ENCODE measurements at regions not wholly inside any gene's neighbourhood (a gene's known extent, or its start where the extent isn't known, plus 50 kb on each side); places are given as distances from the start of the nearest gene placed in this dataset.
"Not testable (repeated sequence)": the region's sequence is repeated elsewhere in the genome, so short reads cannot be mapped to it uniquely, and the experiment has no call there.

DNA sequence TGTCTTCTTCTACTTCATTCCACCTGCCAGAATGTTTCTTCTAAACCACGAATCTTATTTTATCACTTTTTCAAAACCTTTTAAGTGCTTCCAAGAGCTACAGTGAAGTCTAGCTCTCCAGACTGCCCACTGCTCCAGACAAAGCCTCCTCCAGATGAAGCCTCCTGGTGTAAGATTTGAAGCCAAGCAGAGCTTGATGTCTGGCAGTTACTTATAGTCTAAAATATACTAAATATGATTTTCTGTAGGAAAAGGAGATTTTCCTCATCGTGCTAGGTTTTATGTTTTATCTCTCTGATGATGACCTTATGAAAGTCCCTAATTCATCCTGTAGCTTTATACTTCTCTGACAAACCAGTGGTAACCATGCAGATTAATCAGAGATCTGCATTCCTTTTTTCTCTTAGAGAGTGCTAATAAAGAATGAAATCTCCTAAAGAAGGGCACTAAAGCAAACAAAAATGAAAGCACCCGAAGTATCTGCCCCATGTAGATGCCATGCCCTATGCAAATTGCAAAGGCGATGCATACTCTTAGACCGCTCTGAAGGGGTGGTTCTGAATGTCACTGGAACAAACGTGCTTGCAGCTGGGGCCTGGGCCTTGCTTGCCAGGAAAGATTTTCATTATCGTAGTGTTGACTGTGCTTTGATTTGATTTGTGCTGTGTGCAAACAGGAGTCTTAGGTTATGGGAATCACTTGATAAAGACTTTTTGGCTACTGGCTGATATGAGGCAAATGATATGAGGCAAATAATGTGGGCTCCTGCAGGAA, 314.2 kb downstream of the PID1 start:
- no peak for DNase-seq (ENCODE audit: low spot score)

DNA sequence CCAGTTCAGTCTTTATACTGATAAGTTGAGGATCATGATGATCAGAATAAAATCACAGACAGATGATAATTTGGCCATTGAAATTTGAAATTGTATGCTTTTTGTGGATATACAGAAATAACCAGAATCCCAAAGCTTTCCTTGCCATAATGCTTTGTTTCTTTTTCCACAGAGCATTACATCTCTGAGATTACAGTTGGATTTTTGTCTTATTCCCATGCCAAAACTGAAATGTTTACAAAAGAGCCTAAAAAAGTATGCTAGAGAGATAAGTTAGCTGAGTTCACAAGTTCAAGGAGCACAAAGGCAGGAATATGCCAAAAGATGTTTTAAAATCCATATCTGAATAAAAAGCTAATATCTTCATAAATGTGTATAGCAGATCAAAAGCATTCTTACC, 321.3 kb downstream of the PID1 start:
- no peak for DNase-seq (ENCODE audit: low spot score)

DNA sequence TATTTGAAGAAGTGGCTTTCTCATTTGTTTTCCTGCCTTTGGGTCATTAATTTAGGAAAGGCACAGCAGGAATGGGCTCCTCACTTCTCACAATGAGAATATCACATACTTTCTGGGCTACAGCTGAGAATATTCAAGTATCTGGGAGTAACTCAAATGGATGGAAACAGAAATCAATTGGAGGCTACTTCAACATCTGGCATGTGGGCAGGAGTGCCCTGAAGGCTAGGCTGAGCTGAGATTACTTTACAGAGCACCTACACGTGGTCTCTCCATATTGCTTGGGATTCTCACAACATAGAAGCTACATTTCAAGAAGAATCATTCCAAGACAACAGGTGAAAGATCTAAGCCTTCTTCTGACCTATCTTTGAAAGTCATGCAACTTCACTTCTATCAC, 325.4 kb downstream of the PID1 start:
- no peak for DNase-seq (ENCODE audit: low spot score)

DNA sequence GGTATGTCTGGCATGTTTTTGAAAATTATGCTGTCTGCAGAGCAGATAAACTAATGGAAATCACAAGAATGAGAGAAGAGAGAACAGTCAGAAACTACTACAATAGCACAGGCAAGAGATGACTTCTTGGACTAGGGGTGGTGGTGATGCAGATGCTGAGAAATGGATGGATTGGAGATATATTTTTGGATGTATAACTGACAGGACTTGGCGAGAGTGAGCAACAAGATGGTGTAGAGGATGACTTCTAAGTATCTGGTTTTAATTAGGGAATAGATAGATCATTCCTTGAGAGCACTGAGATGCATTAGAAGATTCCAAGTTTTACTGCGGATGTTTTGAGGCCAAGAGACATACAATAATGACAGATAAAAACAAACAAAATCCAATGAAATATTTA, 328.2 kb downstream of the PID1 start:
- DNase-seq (ENCODE audit: low spot score): no peak

DNA sequence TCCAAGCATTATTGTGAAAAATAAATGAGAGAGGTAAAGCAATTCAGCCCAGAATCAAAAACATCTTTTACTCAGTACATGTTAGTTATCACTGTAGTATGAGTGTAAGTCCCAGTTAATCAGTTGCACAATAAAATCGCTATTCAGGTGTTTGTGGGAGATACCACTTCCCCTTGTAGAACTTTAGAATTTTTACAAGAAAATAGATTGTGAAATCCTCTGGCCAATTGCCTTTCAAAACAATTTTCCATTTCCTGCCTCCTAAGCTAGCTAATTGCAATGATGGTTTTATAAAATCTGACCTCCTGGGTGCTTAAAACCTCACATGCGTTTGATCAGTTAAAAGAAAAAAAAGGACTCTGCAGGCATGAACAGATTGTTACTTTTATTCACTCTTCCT, 332.5 kb downstream of the PID1 start:
- DNase-seq (ENCODE audit: low spot score): no peak

DNA sequence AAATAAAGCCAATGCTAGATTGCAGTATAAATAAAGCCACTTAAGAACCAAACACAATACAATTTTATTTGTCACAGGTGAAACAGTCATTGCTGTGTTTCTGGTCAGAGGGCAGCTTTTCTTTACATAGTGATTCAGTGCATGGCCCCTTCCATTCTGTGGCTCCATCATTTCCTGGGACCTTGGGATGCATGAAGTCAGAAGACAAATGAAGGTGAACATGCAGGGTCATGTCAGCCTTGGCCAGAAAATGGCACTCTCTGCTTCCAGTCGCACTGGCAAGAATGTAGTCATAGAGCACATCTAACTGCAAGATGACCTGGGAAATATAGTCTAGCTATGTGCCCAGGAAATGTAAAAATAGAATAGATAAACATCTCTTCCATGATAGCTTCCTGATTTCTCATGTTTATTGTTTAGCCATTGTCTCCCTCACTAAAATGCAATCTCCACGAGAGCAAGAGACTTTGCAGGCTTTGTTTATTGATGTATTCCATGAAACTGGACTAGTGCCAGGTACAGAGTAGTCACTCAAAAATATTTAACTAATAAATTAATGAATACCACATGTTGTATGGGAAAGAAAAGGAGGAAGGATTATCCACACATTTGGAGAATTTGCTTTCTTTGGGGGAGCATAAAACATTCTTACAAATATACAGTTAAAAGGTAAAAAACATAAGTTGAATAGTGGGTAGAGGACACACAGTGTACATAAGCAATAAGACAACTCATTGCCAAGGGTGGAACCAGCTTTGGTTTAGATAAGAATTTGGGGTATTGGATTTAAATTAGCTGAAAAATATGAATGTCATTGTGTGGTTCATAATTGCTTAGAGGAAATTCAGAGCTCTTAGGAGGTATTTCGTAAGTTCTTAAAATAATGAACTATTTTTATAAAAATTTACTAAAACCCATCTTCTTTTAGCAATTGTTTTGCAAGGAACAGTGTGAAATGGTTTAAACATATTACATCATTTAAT, 343.8 kb downstream of the PID1 start:
- no peak for DNase-seq (ENCODE audit: low spot score)

DNA sequence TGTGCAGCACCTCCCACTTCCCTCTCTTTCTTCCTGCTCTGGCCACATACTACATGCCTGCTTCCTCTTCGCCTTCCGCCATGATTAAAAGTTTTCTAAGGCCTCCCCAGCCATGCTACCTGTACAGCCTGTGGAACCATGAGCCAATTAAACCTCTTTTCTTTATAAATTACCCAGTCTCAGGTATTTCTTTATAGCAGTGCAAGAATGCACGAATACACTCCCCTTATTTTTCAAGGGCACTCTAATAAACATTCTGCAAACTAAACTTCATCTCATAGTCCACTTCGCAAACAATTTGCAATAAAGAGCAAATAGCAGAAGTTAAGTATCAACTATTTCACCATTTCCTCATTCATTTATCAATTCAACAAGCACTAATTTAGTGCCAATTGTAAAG, 351.3 kb downstream of the PID1 start:
- no peak for DNase-seq (ENCODE audit: low spot score)

DNA sequence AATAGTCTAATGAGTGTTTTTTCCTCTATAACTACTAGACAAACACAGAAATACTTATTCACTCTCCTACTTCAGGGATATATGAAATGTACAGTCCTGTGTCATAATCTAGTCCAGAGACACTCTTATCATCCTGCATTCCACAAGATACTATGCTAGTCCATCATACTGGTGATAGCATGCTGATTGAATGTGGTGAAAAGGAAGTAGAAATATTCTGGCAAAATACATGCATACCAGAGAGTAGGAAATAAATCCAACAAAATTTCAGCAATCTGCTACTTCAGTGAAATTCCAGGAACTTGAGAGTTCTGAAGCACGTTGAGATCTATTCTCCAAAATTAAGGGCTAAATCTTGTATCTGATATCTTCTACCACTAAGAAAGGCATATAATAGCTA, 353.9 kb downstream of the PID1 start:
- no peak for DNase-seq (ENCODE audit: low spot score)

DNA sequence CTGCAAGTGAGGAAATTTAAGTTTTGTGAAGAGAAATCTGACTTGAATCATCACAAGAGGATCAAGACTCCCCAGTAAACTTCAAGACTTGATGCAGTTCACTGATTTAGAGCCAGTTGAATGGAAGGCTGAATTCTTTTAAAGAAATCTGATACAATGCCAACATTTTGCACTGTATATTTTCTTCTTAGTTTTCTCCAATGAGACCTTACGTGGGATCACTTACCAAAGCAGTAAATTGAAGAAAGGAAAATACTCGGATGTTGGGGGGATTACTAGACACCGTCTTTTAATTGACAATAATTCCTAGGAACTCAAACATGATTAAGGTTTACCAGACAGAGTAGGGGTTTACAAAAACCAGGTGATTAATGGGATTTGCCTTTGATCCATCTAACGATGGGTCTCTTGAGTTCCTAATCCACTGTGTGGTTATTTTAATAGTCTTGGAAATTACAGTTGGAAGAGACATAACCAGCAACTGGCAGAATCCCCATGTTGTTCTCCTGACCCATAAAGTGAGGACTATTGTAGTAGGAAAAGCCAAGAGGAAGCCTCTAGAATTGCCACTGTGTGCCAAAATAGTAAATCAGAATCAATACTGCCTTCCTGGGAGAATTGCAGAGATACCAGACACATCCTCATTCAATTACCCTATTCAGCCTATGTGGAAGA, 354.5 kb downstream of the PID1 start:
- no peak for DNase-seq (ENCODE audit: low spot score)

DNA sequence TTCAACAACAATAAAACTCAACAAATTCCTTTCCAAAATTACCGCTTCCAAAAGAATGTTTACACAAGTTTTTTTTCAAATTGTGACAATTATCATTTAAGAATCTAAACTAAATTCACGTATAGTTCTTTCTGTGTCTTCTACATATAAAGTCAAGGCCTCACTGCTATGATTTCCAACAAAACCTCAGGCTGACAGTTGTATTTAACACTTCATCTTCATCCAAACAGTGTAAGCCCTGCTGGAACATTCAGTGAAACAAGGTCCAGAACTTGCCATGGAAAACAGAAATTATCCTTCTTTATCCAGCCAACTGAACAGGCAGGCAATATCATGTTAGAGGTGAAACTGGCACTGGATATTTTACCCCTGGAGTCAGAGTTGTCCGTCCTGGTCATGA, 357.9 kb downstream of the PID1 start:
- DNase-seq (ENCODE audit: low spot score): no peak

DNA sequence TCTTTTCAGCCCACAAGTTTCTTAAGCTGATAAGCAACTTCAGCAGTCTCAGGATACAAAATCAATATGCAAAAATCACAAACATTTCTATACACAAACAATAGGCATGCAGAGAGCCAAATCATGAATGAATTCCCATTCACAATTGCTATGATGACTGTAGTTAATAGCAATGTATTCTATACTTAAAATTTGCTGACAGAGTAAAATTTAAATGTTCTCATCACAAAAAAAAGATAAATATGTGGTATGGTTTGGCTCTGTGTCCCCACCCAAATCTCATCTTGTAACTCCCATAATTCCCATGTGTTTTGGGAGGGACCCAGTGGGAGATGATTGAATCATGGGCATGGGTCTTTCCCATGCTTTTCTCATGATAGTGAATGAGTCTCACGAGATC, 360.2 kb downstream of the PID1 start:
- not testable (repeated sequence) for DNase-seq (ENCODE audit: low spot score)

DNA sequence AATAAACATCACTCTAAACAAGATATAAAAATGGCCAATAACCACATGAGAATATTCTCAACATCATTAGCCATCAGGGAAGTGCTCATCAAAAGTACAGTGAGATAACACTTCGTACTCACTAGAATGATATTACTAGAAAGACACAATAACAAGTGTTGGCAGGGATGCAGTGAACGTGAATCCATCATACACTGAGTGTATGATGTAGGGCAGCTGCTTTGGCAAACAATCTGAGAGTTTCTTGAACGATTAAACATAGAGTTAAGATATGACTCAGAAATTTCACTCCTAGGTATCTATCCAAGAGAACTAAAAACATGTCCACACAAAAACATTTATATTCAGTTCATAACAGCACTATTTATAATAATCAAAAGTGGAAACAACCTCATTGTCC, 368.9 kb downstream of the PID1 start:
- DNase-seq (ENCODE audit: low spot score): no peak

DNA sequence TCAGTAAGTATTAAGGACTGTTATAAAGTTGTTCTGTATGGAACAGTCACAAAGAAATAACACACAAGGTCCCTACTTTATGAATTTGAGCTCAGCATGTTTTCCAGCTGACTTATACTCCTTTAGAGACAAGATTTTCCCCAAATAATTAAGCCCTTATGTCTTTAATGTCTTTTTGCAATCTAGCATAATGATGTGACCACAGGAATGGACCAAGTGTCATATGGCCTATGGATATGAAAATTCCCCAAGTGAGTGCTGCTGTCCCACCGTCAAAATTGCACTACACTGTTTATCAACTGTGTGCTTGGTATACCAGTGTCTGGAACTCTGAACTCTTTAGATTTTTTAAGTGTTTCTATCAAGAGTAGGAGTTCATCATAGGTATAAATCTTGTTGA, 369.6 kb downstream of the PID1 start:
- no peak for DNase-seq (ENCODE audit: low spot score)

DNA sequence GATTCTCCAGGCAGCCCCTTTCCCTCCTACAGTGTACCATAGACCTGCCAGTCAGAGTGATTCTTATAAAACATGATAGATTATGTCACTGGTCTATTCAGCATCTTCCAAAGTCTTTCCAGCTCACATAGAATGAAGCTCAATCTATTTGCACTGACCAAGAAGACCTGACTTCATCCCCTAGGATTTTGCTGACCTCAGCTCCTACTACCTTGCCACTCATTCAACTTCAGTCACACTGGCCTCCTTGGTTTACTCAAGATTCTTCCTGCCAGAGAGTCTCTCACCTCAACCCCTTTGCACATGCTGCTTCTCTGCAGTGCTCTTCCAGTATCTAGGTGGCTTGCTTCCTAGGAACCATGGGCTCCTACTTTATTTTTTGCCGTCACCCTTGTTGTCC, 392.9 kb downstream of the PID1 start:
- no peak for DNase-seq (ENCODE audit: low spot score)

DNA sequence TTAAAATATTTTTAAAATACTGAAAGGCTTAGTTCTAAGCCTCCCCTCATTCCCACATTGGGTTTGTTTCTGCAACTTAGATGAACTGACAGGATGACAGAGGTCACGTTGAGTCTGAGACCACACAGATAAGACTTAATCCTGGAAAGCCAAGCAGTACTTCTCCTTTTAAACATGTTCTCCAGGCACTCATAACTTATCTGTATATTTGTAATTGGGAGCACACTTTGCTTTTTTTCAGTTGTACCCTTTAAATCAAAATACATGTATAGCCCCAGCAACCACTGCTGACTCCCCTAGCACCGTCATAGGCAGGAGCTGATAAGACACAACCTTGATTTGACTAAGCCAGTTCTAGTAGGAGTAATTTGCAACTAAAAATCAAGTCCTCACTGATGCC, 394.8 kb downstream of the PID1 start:
- no peak for DNase-seq (ENCODE audit: low spot score)

DNA sequence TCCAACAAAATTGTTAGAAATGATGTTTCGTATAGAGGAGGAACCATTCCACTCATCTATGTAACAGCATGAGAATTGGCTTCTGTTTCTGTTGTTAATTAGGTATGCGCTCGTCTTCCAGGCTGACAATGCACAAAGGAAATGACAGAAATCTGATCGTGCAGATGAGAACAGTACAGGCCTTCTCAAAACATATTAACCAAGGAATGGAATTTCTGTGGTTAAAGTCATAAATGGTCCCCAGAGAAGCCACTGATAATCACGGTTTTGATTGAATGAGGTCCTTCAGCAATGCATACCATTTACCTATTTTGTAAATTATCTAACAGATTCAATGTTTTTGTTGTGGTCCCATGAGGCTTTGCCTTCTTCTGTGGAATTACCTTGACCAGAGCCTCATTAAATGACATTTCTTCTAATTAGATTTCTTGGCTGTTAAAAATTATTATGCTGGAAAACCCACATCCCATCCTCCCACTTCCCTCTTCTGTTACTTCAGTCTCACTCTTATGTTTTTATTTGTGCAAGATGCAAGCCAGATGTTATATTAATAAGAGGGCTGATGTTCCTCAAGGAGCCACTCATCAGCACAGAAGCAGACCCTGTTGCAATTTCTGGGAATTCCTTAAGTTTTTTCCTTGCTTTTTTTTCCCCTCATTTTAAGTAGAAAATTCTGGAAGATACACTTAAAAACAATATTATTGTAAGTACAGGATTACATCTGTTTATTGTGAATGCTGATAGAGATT, 395.8 kb downstream of the PID1 start:
- DNase-seq (ENCODE audit: low spot score): no peak

DNA sequence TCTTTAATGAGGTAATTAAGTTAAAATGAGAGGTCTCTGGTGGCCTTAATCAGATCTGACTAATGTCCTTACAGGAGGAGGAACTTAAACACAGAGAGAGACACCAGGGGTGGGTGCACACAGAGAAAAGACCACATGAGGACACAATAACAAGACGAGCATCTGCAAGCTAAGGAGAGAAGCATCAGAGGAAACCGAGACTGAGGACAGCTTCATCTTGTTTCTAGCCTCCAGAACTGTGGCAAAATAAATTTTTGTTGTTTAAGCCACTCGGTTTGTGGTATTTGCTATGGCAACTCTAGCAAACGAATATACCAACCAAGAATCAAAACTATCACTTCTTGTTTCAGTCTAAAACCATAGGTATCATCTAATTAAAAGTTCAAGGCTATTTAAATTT, 400.1 kb downstream of the PID1 start:
- DNase-seq (ENCODE audit: low spot score): no peak

DNA sequence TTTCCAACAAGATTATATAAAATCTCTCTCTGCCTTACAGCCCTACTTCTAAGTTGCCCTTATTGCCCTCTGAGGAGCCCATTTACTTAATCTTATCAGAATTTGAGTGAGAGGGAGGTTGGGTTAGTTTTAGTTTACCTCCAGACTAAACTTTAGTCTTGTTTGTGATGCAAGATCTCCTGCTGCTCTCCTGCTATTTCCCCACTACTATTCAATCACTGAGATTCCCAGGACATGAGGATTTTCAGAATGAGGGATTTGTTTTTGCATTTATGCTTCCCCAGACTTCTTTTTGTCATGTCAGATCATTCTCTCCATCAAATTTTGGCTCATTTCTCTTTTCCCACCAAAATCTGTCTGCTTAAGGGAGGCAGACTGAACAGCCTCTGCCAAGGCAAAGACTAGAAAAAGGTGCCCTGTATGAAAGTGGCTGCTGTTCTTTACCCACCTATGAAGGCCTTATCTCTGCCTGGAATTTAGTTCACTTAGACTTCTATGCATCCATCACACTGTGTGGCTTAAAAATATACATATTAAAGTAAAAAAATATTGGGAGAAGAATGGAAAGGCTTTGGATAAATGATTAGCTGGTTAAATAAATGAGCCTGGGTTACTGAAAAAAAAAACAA, 401.3 kb downstream of the PID1 start:
- DNase-seq (ENCODE audit: low spot score): no peak

DNA sequence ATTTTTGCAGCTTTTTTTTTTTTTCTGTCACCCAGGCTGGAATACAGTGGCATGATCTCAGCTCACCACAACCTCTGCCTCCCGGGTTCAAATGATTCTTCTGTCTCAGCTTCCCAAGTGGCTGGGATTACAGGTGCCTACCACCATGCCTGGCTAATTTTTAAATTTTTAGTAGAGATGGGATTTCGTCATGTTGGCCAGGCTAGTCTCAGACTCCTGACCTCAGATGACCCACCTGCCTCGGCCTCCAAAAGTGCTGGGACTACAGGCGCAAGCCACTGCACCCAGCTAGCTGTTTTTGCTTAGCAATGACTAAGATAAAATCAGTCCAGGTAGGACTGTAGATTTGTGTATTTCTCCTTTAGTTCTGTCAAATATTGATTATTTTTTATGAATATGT, 403.7 kb downstream of the PID1 start:
- no peak for DNase-seq (ENCODE audit: low spot score)

DNA sequence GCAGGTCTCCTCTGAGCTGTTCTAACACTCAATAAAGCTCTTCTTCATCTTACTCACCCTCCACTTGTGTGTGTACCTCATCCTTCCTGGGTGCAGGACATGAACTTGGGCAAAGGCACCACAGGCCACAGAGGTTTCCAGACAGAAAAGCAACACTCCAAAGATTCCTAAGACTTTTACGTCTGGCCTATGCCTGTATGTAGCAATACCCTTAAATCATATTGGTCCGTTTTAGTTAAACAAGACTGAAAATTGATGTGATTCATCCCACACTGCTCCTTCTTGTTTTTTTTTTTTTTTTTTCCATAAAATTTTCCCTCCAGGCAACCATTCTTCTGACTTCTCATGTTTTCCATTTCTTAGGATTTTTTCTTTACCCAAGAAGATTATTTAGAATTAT, 404.3 kb downstream of the PID1 start:
- DNase-seq (ENCODE audit: low spot score): no peak

DNA sequence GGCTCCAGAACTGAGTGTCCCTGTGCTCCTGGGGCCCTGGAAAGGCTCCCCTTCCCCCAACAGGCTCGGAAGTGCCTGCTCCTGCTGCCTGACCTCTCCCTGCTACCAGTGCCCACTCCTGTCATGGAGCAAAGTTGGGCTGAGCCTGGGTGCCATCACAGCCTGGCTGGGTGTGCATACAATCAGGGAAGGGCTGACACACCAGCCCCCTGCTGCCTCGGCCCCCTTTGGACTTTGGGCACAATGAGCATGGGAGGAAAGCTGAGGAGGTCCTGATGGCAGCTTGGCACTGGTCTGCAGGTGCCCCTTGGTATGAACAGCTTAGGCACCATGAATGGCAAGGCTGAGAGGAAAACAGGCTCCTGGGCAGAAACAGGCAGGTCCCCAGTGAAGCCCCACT, 405.0 kb downstream of the PID1 start:
- no peak for DNase-seq (ENCODE audit: low spot score)

DNA sequence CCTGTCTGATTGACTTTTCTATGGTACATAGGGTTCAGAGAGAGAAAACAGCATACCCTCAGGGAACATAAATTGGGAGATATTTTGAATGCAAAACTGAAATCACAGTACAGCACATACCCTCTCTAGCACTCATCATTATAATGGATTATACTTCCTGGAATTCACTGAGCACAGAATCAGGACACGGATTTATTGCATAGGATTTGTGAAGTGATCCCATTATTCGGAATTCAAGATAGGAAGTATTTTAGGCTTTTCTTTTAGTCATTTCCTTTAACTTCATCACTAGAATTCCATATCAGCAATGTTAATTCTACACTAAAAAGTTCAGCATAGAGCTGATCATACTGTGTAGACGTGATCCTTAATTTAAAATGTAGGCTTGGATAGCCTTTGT, 407.0 kb downstream of the PID1 start:
- no peak for DNase-seq (ENCODE audit: low spot score)
